ENCODE measurements at regions not wholly inside any gene's neighbourhood (a gene's known extent, or its start where the extent isn't known, plus 50 kb on each side); places are given as distances from the start of the nearest gene placed in this dataset.

- TF ChIP-seq TAF1 (IDR thresholded peaks at IDR 0.05; ENCODE audit: low read depth) = no peak
- no peak for TF ChIP-seq CEBPB (IDR thresholded peaks at IDR 0.05)
These were observed 144.9 kb upstream of the ID2 start for GRCh38 chr2:8536686-8537561.
